ENCODE measurements at regions not wholly inside any gene's neighbourhood (a gene's known extent, or its start where the extent isn't known, plus 50 kb on each side); places are given as distances from the start of the nearest gene placed in this dataset.

- Histone ChIP-seq H3K9me3 (ENCODE audit: control insufficient read depth, insufficient read depth, low read depth, low read length) (no peaks in the 10 kb centered on the region), H4K20me1 (ENCODE audit: control insufficient read depth, extremely low read depth, insufficient read depth, low read length) (no peaks in the 10 kb centered on the region), H3K4me3 (replicated peaks in 1 of 4; ENCODE audit: control extremely low read depth in 1 of 4, insufficient read depth in 1 of 4, low read depth in 3 of 4, low read length in 4 of 4) (no peak overlapping the region), H3K27ac (ENCODE audit: insufficient read depth, low read length) (no peak overlapping the region), H3K9ac (ENCODE audit: insufficient read depth, low read length) (no peak overlapping the region), H3K4me1 (ENCODE audit: control insufficient read depth, extremely low read depth, insufficient read depth, low read length) (no peaks in the 10 kb centered on the region), H3K4me2 (ENCODE audit: extremely low read depth, insufficient read depth, low read length) (no peak overlapping the region), H3K79me2 (ENCODE audit: control insufficient read depth, insufficient read depth, low read length) (no peaks in the 10 kb centered on the region), H3K36me3 (ENCODE audit: control insufficient read depth, insufficient read depth, low read length) (no peaks in the 10 kb centered on the region), H2AFZ (ENCODE audit: low read length) (no peak overlapping the region), H3K27me3 (ENCODE audit: control insufficient read depth, insufficient read depth, low read length) (no peaks in the 10 kb centered on the region)
- no peak for TF ChIP-seq CTCF (conservative IDR thresholded peaks at IDR 0.05 in 1 of 2, IDR thresholded peaks at IDR 0.05 in 1 of 2; ENCODE audit: low read depth in 1 of 2, low read length in 2 of 2)
- TF ChIP-seq EZH2 (IDR thresholded peaks at IDR 0.05; ENCODE audit: low read length, missing control alignments) = no peak
- no peak for DNase-seq (ENCODE audit: low read depth in 2 of 2)
These were observed 475.7 kb downstream of the DSC3 start for GRCh38 chr18:30566877-30567276.

GRCh38 chr18:30562231-30562630, 480.3 kb downstream of the DSC3 start:
- no peak for TF ChIP-seq CTCF (conservative IDR thresholded peaks at IDR 0.05 in 1 of 2, IDR thresholded peaks at IDR 0.05 in 1 of 2; ENCODE audit: low read depth in 1 of 2, low read length in 2 of 2)

GRCh38 chr18:30556112-30556511, 486.4 kb downstream of the DSC3 start:
- Histone ChIP-seq H3K27ac (ENCODE audit: insufficient read depth, low read length) (no peak overlapping the region), H3K9me3 (ENCODE audit: control insufficient read depth, insufficient read depth, low read depth, low read length) (no peaks in the 10 kb centered on the region), H3K79me2 (ENCODE audit: control insufficient read depth, insufficient read depth, low read length) (no peaks in the 10 kb centered on the region), H3K4me1 (ENCODE audit: control insufficient read depth, extremely low read depth, insufficient read depth, low read length) (no peaks in the 10 kb centered on the region), H3K4me2 (ENCODE audit: extremely low read depth, insufficient read depth, low read length) (no peak overlapping the region), H3K27me3 (ENCODE audit: control insufficient read depth, insufficient read depth, low read length) (no peaks in the 10 kb centered on the region), H2AFZ (ENCODE audit: low read length) (no peak overlapping the region), H4K20me1 (ENCODE audit: control insufficient read depth, extremely low read depth, insufficient read depth, low read length) (no peaks in the 10 kb centered on the region), H3K9ac (ENCODE audit: insufficient read depth, low read length) (no peak overlapping the region), H3K36me3 (ENCODE audit: control insufficient read depth, insufficient read depth, low read length) (no peaks in the 10 kb centered on the region), H3K4me3 (replicated peaks in 1 of 4; ENCODE audit: control extremely low read depth in 1 of 4, insufficient read depth in 1 of 4, low read depth in 3 of 4, low read length in 4 of 4) (no peak overlapping the region)
- no peak for DNase-seq (ENCODE audit: low read depth in 2 of 2)
- TF ChIP-seq EZH2 (IDR thresholded peaks at IDR 0.05; ENCODE audit: low read length, missing control alignments) = no peak
- TF ChIP-seq CTCF (conservative IDR thresholded peaks at IDR 0.05 in 1 of 2, IDR thresholded peaks at IDR 0.05 in 1 of 2; ENCODE audit: low read depth in 1 of 2, low read length in 2 of 2) = no peak

More at GRCh38 chr18:30562231-30562630, 480.3 kb downstream of the DSC3 start:
- no peak overlapping the region for H3K9ac ChIP-seq (ENCODE audit: insufficient read depth, low read length)
- H3K9me3 ChIP-seq (ENCODE audit: control insufficient read depth, insufficient read depth, low read depth, low read length) = no peaks in the 10 kb centered on the region
- no peak overlapping the region for H3K4me3 ChIP-seq (replicated peaks in 1 of 4; ENCODE audit: control extremely low read depth in 1 of 4, insufficient read depth in 1 of 4, low read depth in 3 of 4, low read length in 4 of 4)
- H3K4me2 ChIP-seq (ENCODE audit: extremely low read depth, insufficient read depth, low read length) = no peak overlapping the region
- no peak for DNase-seq (ENCODE audit: low read depth in 2 of 2)
- no peaks in the 10 kb centered on the region for H3K4me1 ChIP-seq (ENCODE audit: control insufficient read depth, extremely low read depth, insufficient read depth, low read length)
- H2AFZ ChIP-seq (ENCODE audit: low read length) = no peak overlapping the region
- H4K20me1 ChIP-seq (ENCODE audit: control insufficient read depth, extremely low read depth, insufficient read depth, low read length) = no peaks in the 10 kb centered on the region
- H3K79me2 ChIP-seq (ENCODE audit: control insufficient read depth, insufficient read depth, low read length) = no peaks in the 10 kb centered on the region
- no peaks in the 10 kb centered on the region for H3K27me3 ChIP-seq (ENCODE audit: control insufficient read depth, insufficient read depth, low read length)
- no peak overlapping the region for H3K27ac ChIP-seq (ENCODE audit: insufficient read depth, low read length)
- H3K36me3 ChIP-seq (ENCODE audit: control insufficient read depth, insufficient read depth, low read length) = no peaks in the 10 kb centered on the region

Data from fibroblast of lung (primary cell).